ENCODE measurements at regions not wholly inside any gene's neighbourhood (a gene's known extent, or its start where the extent isn't known, plus 50 kb on each side); places are given as distances from the start of the nearest gene placed in this dataset.

- Histone ChIP-seq H3K23ac (ENCODE audit: low read depth, low read length) (no peak overlapping the region), H4K91ac (ENCODE audit: insufficient read depth, low read depth, low read length) (no peak overlapping the region), H3K18ac (ENCODE audit: low read depth, low read length) (peak overlapping the region; percentile 52; the same call in 1 of the 2 replicates), H3K27me3 (ENCODE audit: control insufficient read depth, insufficient read depth, low read length) (no peaks in the 10 kb centered on the region), H2BK20ac (ENCODE audit: low read depth, low read length) (no peak overlapping the region), H4K8ac (ENCODE audit: low read depth in 2 of 2, low read length in 2 of 2) (no peak overlapping the region; a peak in 1 of 4 replicates), H3K9me1 (ENCODE audit: insufficient read depth, low read length) (no peaks in the 10 kb centered on the region), H2BK120ac (ENCODE audit: low read depth, low read length) (no peak overlapping the region), H3K14ac (replicated peaks; ENCODE audit: low read depth, low read length) (no peak overlapping the region), H3K56ac (ENCODE audit: extremely low read depth, insufficient read depth, low read length) (no peak overlapping the region), H2AK5ac (ENCODE audit: low read depth, low read length) (no peak overlapping the region), H3K4me2 (ENCODE audit: low read depth, low read length) (no peak overlapping the region), H2BK5ac (ENCODE audit: low read depth, low read length, poor library complexity, severe bottlenecking) (no peak overlapping the region), H2AFZ (replicated peaks; ENCODE audit: low read length, poor library complexity) (no peak overlapping the region), H3K4me1 (ENCODE audit: control insufficient read depth, insufficient read depth, low read length) (peaks cover 7% of the 10 kb centered on the region; the same call in 1 of the 2 replicates), H3K9me3 (ENCODE audit: control insufficient read depth, insufficient read depth, low read length) (no peaks in the 10 kb centered on the region), H3K9ac (ENCODE audit: low read depth, low read length) (no peak overlapping the region), H4K20me1 (ENCODE audit: insufficient read depth, low read length) (no peaks in the 10 kb centered on the region), H3K79me1 (ENCODE audit: low read depth in 1 of 2, low read length in 2 of 2) (no peaks in the 10 kb centered on the region), H2AK9ac (replicated peaks; ENCODE audit: low read depth, low read length, poor library complexity) (no peak overlapping the region), H3K4ac (ENCODE audit: low read depth, low read length) (no peak overlapping the region), H3K4me3 (ENCODE audit: insufficient read depth, low read depth, low read length) (no peak overlapping the region), H3K36me3 (ENCODE audit: control insufficient read depth, insufficient read depth, low read length) (no peaks in the 10 kb centered on the region), H4K5ac (ENCODE audit: low read depth, low read length) (no peak overlapping the region), H2BK15ac (ENCODE audit: low read depth, low read length) (no peak overlapping the region), H3K27ac (ENCODE audit: insufficient read depth, low read length) (no peak overlapping the region)
- POLR2A ChIA-PET (ENCODE audit: unreplicated experiment) = no interaction called here
- in situ Hi-C loops (cut with MboI; ENCODE audit: low sequenced_read_pairs) = no loop called here
- intact Hi-C loops (cut with micrococcal nuclease) = no loop called here
- BruUV-seq (replicated peaks) = no TSS peak
- CTCF ChIA-PET = interaction anchor here (0.6 kb wide), 1 partner anchor 29 kb away, joined by 5 read pairs; no protein-coding TSS in a partner anchor
- dilution Hi-C loops (cut with HindIII; ENCODE audit: low sequenced_read_pairs, unreplicated experiment) = no loop called here
- 100% methylated on average over 2 of the region's 5 CpGs for WGBS, 2 experiments (ENCODE audit: extremely low coverage in 2 of 2, insufficient read length in 1 of 2)
- TF ChIP-seq FOS (IDR thresholded peaks at IDR 0.05; ENCODE audit: low read depth, low read length) (no peak), USF2 (IDR thresholded peaks at IDR 0.05; ENCODE audit: low read depth, low read length) (0 out of 2 replicates have a peak, but pooled peaks have one; percentile 11), SMC3 (IDR thresholded peaks at IDR 0.05; ENCODE audit: low read depth, low read length) (no peak), POLR2A (IDR thresholded peaks at IDR 0.05; ENCODE audit: low read depth, low read length) (no peak)
- DNase-seq (no peak), ATAC-seq (ENCODE audit: low read depth) (no peak)
Measured at GRCh38 chr2:19214682-19215391, 143.6 kb downstream of the OSR1 start.

Data from IMR-90 (cell line).